ENCODE measurements at regions not wholly inside any gene's neighbourhood (a gene's known extent, or its start where the extent isn't known, plus 50 kb on each side); places are given as distances from the start of the nearest gene placed in this dataset.

GRCh38 chr3:16064642-16065414 lies 109.7 kb upstream of the GALNT15 start:
- TF ChIP-seq POLR2A (IDR thresholded peaks at IDR 0.05), result no peak
- no peak for TF ChIP-seq POLR2AphosphoS5 (IDR thresholded peaks at IDR 0.05)
